Keratinocyte (primary cell): ENCODE measurements at regions not wholly inside any gene's neighbourhood (a gene's known extent, or its start where the extent isn't known, plus 50 kb on each side); places are given as distances from the start of the nearest gene placed in this dataset.

Source experiments
- DNase-seq: peaks from one replicate; pipeline ENCODE4 v3.0.0-alpha.2; 2011; ENCODE audit warnings: low read depth, missing footprints, low spot score
- FAIRE-seq: peaks from 2 replicates; lab custom pipeline; 2011; peaks lifted over from hg19 to GRCh38; lab: Jason Lieb, UNC
- H2AFZ ChIP-seq: 2 replicates; pipeline ENCODE4 v1.6.0; 2012; ENCODE audit warnings: low read length, control low read depth, inconsistent platforms; ENCODE audit not compliant: control insufficient read depth
- H3K27ac ChIP-seq: 2 replicates; pipeline ENCODE4 v1.5.1; 2011; ENCODE audit warnings: low read length; ENCODE audit not compliant: control insufficient read depth, insufficient read depth
- H3K27me3 ChIP-seq: 3 replicates; pipeline ENCODE4 v1.6.0; 2011; ENCODE audit warnings: low read length; ENCODE audit not compliant: control insufficient read depth, insufficient read depth; ENCODE audit errors: extremely low read depth
- H3K36me3 ChIP-seq, 2 experiments: 2 replicates in 1 of 2; 3 replicates in 1 of 2; pipeline ENCODE4 v1.5.1; 2011; ENCODE audit warnings: low read length in 2 of 2, mild to moderate bottlenecking in 1 of 2; ENCODE audit not compliant: control insufficient read depth in 2 of 2, insufficient read depth in 2 of 2; ENCODE audit errors: extremely low read depth in 1 of 2
- H3K4me1 ChIP-seq: 3 replicates; pipeline ENCODE4 v1.5.1; 2011; ENCODE audit warnings: low read length; ENCODE audit not compliant: control insufficient read depth, insufficient read depth; ENCODE audit errors: extremely low read depth
- H3K4me2 ChIP-seq: 3 replicates; pipeline ENCODE4 v1.6.0; 2011; ENCODE audit warnings: low read depth, low read length; ENCODE audit not compliant: control insufficient read depth, insufficient read depth; ENCODE audit errors: extremely low read depth
- H3K4me3 ChIP-seq, 3 experiments: fragments of 200-600 bp in 1 of 3; sonication (generic) in 1 of 3; 2 replicates in 2 of 3; 3 replicates in 1 of 3; pipeline ENCODE4 v1.5.1; 2011 to 2016; ENCODE audit warnings: low read length in 3 of 3, mild to moderate bottlenecking in 3 of 3, control low read depth in 2 of 3, inconsistent platforms in 1 of 3, low read depth in 1 of 3, mixed read lengths in 1 of 3, mixed run types in 1 of 3, moderate library complexity in 1 of 3; ENCODE audit not compliant: control insufficient read depth in 2 of 3, insufficient read depth in 2 of 3; ENCODE audit errors: extremely low read depth in 1 of 3
- H3K79me2 ChIP-seq: 2 replicates; pipeline ENCODE4 v1.6.0; 2012; ENCODE audit warnings: low read length; ENCODE audit not compliant: control insufficient read depth, insufficient read depth
- H3K9ac ChIP-seq: 3 replicates; pipeline ENCODE4 v1.6.0; 2011; ENCODE audit warnings: low read length; ENCODE audit not compliant: control insufficient read depth, insufficient read depth; ENCODE audit errors: extremely low read depth
- H3K9me1 ChIP-seq: 3 replicates; pipeline ENCODE4 v1.6.0; 2011; ENCODE audit warnings: low read length; ENCODE audit not compliant: control insufficient read depth, insufficient read depth; ENCODE audit errors: extremely low read depth
- H3K9me3 ChIP-seq: 2 replicates; pipeline ENCODE4 v1.5.1; 2012; ENCODE audit warnings: low read depth, low read length; ENCODE audit not compliant: control insufficient read depth
- H4K20me1 ChIP-seq: 3 replicates; pipeline ENCODE4 v1.6.0; 2011; ENCODE audit warnings: low read length; ENCODE audit not compliant: control insufficient read depth, insufficient read depth; ENCODE audit errors: extremely low read depth
- CTCF ChIP-seq, 3 experiments: IDR thresholded peaks in 1 of 3; conservative IDR thresholded peaks in 1 of 3; optimal IDR thresholded peaks in 1 of 3; 2 replicates in 2 of 3; 3 replicates in 1 of 3; pipeline versions ENCODE3 to v1.5.1; 2011; ENCODE audit warnings: low read length in 3 of 3, mild to moderate bottlenecking in 3 of 3, moderate library complexity in 2 of 3, control low read depth in 1 of 3, inconsistent platforms in 1 of 3; ENCODE audit not compliant: insufficient read depth in 2 of 3; ENCODE audit errors: extremely low read depth in 1 of 3
- EZH2 ChIP-seq: IDR thresholded peaks from one replicate; pipeline ENCODE4 v1.6.1; 2012; ENCODE audit warnings: inconsistent platforms, mild to moderate bottlenecking, low read length, moderate library complexity
- dilution Hi-C: fragments of 300-500 bp; cut with MboI; formaldehyde crosslinking; loops from one replicate; pipeline ENCODE4 v1.7.0; 2020; ENCODE audit warnings: low sequenced_read_pairs; ENCODE audit not compliant: extremely low pct_ligation_motif_present

GRCh38 chr11:70930215-70930614, 322.2 kb downstream of the SHANK2 start:
- H3K9me1 ChIP-seq = no peaks in the 10 kb centered on the region

GRCh38 chr11:70931430-70931829, 320.9 kb downstream of the SHANK2 start:
- TF ChIP-seq CTCF (optimal IDR thresholded peaks at IDR 0.05 in 1 of 3, IDR thresholded peaks at IDR 0.05 in 1 of 3, conservative IDR thresholded peaks at IDR 0.05 in 1 of 3; ENCODE audit: extremely low read depth in 1 of 3, insufficient read depth in 2 of 3, low read length in 3 of 3) (no peak), EZH2 (no peak)

More at GRCh38 chr11:70930215-70930614, 322.2 kb downstream of the SHANK2 start:
- Histone ChIP-seq H3K27me3 (no peaks in the 10 kb centered on the region), H3K27ac (no peak overlapping the region), H2AFZ (no peak overlapping the region), H4K20me1 (no peaks in the 10 kb centered on the region), H3K4me2 (no peak overlapping the region), H3K9me3 (no peaks in the 10 kb centered on the region), H3K79me2 (no peaks in the 10 kb centered on the region), H3K4me3 (no peak overlapping the region), H3K36me3 (no peaks in the 10 kb centered on the region), H3K4me1 (no peaks in the 10 kb centered on the region), H3K9ac (no peak overlapping the region)
- TF ChIP-seq CTCF (optimal IDR thresholded peaks at IDR 0.05 in 1 of 3, IDR thresholded peaks at IDR 0.05 in 1 of 3, conservative IDR thresholded peaks at IDR 0.05 in 1 of 3; ENCODE audit: extremely low read depth in 1 of 3, insufficient read depth in 2 of 3, low read length in 3 of 3) (no peak), EZH2 (no peak)
- DNase-seq = no peak
- no peak for FAIRE-seq
- dilution Hi-C loops = no loop called here

More at GRCh38 chr11:70931430-70931829, 320.9 kb downstream of the SHANK2 start:
- Histone ChIP-seq H2AFZ (no peak overlapping the region), H3K9ac (no peak overlapping the region), H3K36me3 (no peaks in the 10 kb centered on the region), H4K20me1 (no peaks in the 10 kb centered on the region), H3K27me3 (no peaks in the 10 kb centered on the region), H3K4me3 (no peak overlapping the region), H3K79me2 (no peaks in the 10 kb centered on the region), H3K9me3 (no peaks in the 10 kb centered on the region), H3K9me1 (no peaks in the 10 kb centered on the region), H3K27ac (no peak overlapping the region), H3K4me1 (no peaks in the 10 kb centered on the region), H3K4me2 (no peak overlapping the region)
- no peak for FAIRE-seq
- dilution Hi-C loops = no loop called here
- DNase-seq = no peak
